ENCODE measurements at regions not wholly inside any gene's neighbourhood (a gene's known extent, or its start where the extent isn't known, plus 50 kb on each side); places are given as distances from the start of the nearest gene placed in this dataset.
A peak's percentile ranks its signal among the peaks of the same experiment; 100 is the strongest.

DNA sequence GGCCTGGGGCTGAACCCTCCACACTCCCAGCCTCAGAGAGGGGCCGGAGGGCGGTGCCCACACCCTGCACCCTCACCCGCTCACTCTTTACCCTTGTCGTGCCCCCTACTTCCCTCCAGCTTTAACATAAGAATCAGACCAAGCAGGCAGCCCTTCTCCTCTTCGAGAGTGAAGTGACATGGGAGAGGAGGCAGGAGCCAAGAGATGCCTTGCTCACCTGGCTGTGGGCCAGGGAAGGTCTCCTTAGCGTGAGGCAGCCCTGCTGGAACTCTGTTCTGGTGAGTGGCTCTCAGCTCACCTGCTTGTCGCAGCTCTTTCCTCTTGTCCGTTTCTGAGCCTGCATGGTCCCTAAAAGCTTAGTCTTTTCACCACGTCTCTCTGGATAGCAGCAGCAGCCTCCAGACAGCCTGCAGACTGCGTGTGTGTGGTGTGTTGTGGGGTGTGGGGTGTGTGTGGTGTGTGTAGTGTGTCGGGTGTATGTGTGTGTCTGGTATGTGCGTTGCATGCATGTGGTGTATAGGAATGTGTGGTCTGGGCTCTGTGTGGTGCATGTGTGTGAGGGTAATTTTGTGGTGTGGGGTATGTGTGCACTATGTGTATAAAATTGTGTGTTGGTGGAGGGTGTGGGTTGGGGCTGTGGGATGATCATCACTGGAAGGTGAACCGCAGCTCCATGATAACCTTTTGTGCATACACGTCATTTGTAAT is 86.7 kb downstream of the CCDC185 start (continued):
- no peak for TF ChIP-seq ZNF423 (tag by site-specific recombination; IDR thresholded peaks at IDR 0.05)
- TF ChIP-seq, protein P1, sequence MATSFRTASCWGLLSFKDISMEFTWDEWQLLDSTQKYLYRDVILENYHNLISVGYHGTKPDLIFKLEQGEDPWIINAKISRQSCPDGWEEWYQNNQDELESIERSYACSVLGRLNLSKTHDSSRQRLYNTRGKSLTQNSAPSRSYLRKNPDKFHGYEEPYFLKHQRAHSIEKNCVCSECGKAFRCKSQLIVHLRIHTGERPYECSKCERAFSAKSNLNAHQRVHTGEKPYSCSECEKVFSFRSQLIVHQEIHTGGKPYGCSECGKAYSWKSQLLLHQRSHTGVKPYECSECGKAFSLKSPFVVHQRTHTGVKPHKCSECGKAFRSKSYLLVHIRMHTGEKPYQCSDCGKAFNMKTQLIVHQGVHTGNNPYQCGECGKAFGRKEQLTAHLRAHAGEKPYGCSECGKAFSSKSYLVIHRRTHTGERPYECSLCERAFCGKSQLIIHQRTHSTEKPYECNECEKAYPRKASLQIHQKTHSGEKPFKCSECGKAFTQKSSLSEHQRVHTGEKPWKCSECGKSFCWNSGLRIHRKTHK (tag by site-specific recombination; IDR thresholded peaks at IDR 0.05): no peak
- TF ChIP-seq ZNF510 (tag by site-specific recombination; IDR thresholded peaks at IDR 0.05; ENCODE audit: insufficient replicate concordance): no peak
- no peak for TF ChIP-seq HOXA7 (CRISPR knock-in tag; IDR thresholded peaks at IDR 0.05; ENCODE audit: borderline replicate concordance)
- TF ChIP-seq ZNF548 (tag by site-specific recombination; IDR thresholded peaks at IDR 0.05): no peak
- TF ChIP-seq GLI4 (tag by site-specific recombination; IDR thresholded peaks at IDR 0.05): 0 out of 2 replicates have a peak, but pooled peaks have one; percentile 52
- no peak for TF ChIP-seq ZNF791 (tag by site-specific recombination; IDR thresholded peaks at IDR 0.05)
- TF ChIP-seq ZNF184 (tag by site-specific recombination; IDR thresholded peaks at IDR 0.05): no peak
- no peak for TF ChIP-seq HOXD13 (CRISPR knock-in tag; IDR thresholded peaks at IDR 0.05; ENCODE audit: borderline replicate concordance)
- no peak for TF ChIP-seq ZNF202 (tag by site-specific recombination; IDR thresholded peaks at IDR 0.05; ENCODE audit: borderline replicate concordance)
- TF ChIP-seq ZNF175 (tag by site-specific recombination; IDR thresholded peaks at IDR 0.05): no peak
- TF ChIP-seq ZNF157 (tag by site-specific recombination; IDR thresholded peaks at IDR 0.05): no peak
- TF ChIP-seq ZNF529 (tag by site-specific recombination; IDR thresholded peaks at IDR 0.05; ENCODE audit: insufficient replicate concordance): no peak
- no peak for TF ChIP-seq ZBTB20 (tag by site-specific recombination; IDR thresholded peaks at IDR 0.05)
- no peak for TF ChIP-seq ZNF248 (tag by site-specific recombination; IDR thresholded peaks at IDR 0.05)
- TF ChIP-seq EGR2 (tag by site-specific recombination; IDR thresholded peaks at IDR 0.05; ENCODE audit: low read depth): peak; percentile 100
- no peak for TF ChIP-seq ZNF174 (tag by site-specific recombination; IDR thresholded peaks at IDR 0.05)
- TF ChIP-seq ZNF114 (tag by site-specific recombination; IDR thresholded peaks at IDR 0.05): no peak
- TF ChIP-seq, protein P2, sequence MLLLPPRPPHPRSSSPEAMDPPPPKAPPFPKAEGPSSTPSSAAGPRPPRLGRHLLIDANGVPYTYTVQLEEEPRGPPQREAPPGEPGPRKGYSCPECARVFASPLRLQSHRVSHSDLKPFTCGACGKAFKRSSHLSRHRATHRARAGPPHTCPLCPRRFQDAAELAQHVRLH (tag by site-specific recombination; IDR thresholded peaks at IDR 0.05): no peak
- TF ChIP-seq ZNF433 (tag by site-specific recombination; IDR thresholded peaks at IDR 0.05; ENCODE audit: low read depth): no peak
- no peak for TF ChIP-seq ZNF416 (tag by site-specific recombination; IDR thresholded peaks at IDR 0.05)
- TF ChIP-seq ZNF837 (tag by site-specific recombination; IDR thresholded peaks at IDR 0.05): no peak
- TF ChIP-seq ZNF211 (tag by site-specific recombination; IDR thresholded peaks at IDR 0.05; ENCODE audit: low read depth): no peak; the same call in 1 of the 2 replicates
- TF ChIP-seq, protein P3, sequence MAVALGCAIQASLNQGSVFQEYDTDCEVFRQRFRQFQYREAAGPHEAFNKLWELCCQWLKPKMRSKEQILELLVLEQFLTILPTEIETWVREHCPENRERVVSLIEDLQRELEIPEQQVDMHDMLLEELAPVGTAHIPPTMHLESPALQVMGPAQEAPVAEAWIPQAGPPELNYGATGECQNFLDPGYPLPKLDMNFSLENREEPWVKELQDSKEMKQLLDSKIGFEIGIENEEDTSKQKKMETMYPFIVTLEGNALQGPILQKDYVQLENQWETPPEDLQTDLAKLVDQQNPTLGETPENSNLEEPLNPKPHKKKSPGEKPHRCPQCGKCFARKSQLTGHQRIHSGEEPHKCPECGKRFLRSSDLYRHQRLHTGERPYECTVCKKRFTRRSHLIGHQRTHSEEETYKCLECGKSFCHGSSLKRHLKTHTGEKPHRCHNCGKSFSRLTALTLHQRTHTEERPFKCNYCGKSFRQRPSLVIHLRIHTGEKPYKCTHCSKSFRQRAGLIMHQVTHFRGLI (tag by site-specific recombination; IDR thresholded peaks at IDR 0.05): no peak
- TF ChIP-seq GFI1B (tag by site-specific recombination; IDR thresholded peaks at IDR 0.05): no peak
- TF ChIP-seq, protein P4, sequence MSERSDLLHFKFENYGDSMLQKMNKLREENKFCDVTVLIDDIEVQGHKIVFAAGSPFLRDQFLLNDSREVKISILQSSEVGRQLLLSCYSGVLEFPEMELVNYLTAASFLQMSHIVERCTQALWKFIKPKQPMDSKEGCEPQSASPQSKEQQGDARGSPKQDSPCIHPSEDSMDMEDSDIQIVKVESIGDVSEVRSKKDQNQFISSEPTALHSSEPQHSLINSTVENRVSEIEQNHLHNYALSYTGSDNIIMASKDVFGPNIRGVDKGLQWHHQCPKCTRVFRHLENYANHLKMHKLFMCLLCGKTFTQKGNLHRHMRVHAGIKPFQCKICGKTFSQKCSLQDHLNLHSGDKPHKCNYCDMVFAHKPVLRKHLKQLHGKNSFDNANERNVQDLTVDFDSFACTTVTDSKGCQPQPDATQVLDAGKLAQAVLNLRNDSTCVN (tag by site-specific recombination; optimal IDR thresholded peaks at IDR 0.05): no peak
- no peak for TF ChIP-seq ZNF274 (IDR thresholded peaks at IDR 0.05; ENCODE audit: low read length)
- no peak for TF ChIP-seq ZNF274 (tag by site-specific recombination; IDR thresholded peaks at IDR 0.05; ENCODE audit: borderline replicate concordance)
- no peak for TF ChIP-seq SP7 (tag by site-specific recombination; IDR thresholded peaks at IDR 0.05)
- TF ChIP-seq, protein P5, sequence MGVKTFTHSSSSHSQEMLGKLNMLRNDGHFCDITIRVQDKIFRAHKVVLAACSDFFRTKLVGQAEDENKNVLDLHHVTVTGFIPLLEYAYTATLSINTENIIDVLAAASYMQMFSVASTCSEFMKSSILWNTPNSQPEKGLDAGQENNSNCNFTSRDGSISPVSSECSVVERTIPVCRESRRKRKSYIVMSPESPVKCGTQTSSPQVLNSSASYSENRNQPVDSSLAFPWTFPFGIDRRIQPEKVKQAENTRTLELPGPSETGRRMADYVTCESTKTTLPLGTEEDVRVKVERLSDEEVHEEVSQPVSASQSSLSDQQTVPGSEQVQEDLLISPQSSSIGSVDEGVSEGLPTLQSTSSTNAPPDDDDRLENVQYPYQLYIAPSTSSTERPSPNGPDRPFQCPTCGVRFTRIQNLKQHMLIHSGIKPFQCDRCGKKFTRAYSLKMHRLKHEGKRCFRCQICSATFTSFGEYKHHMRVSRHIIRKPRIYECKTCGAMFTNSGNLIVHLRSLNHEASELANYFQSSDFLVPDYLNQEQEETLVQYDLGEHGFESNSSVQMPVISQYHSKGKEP (tag by site-specific recombination; IDR thresholded peaks at IDR 0.05): no peak
- TF ChIP-seq MZF1 (tag by site-specific recombination; IDR thresholded peaks at IDR 0.05; ENCODE audit: borderline replicate concordance): no peak
- TF ChIP-seq, protein P6, sequence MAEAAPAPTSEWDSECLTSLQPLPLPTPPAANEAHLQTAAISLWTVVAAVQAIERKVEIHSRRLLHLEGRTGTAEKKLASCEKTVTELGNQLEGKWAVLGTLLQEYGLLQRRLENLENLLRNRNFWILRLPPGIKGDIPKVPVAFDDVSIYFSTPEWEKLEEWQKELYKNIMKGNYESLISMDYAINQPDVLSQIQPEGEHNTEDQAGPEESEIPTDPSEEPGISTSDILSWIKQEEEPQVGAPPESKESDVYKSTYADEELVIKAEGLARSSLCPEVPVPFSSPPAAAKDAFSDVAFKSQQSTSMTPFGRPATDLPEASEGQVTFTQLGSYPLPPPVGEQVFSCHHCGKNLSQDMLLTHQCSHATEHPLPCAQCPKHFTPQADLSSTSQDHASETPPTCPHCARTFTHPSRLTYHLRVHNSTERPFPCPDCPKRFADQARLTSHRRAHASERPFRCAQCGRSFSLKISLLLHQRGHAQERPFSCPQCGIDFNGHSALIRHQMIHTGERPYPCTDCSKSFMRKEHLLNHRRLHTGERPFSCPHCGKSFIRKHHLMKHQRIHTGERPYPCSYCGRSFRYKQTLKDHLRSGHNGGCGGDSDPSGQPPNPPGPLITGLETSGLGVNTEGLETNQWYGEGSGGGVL (tag by site-specific recombination; IDR thresholded peaks at IDR 0.05): no peak

Data from HEK293 (cell line).